ENCODE measurements at regions not wholly inside any gene's neighbourhood (a gene's known extent, or its start where the extent isn't known, plus 50 kb on each side); places are given as distances from the start of the nearest gene placed in this dataset.

- TF ChIP-seq POLR2A (IDR thresholded peaks at IDR 0.05) (no peak), CTCF (IDR thresholded peaks at IDR 0.05) (no peak)
These were observed 261.2 kb downstream of the MATN1 start for GRCh38 chr1:30462166-30462565.

Data from thyroid gland (tissue), 4 donors.